Right renal pelvis (tissue), 4 donors: ENCODE measurements at regions not wholly inside any gene's neighbourhood (a gene's known extent, or its start where the extent isn't known, plus 50 kb on each side); places are given as distances from the start of the nearest gene placed in this dataset.
"Not testable (repeated sequence)": the region's sequence is repeated elsewhere in the genome, so short reads cannot be mapped to it uniquely, and the experiment has no call there.

Experiments
- DNase-seq, 4 donors: peaks; one replicate each; pipeline ENCODE4 v3.0.0-alpha.2; 2013; ENCODE audit warnings: low read depth in 4 of 4, low spot score in 3 of 4, missing footprints in 1 of 4

- no peak for DNase-seq
These were observed 444.7 kb downstream of the HS3ST3B1 start for GRCh38 chr17:14745541-14745940.

GRCh38 chr17:14744761-14745473, 444.0 kb downstream of the HS3ST3B1 start:
- DNase-seq = no peak

- DNase-seq = no peak
These were observed 440.6 kb downstream of the HS3ST3B1 start for GRCh38 chr17:14741491-14741890.

GRCh38 chr17:14739656-14740431, 439.0 kb downstream of the HS3ST3B1 start:
- no peak for DNase-seq

- DNase-seq = no peak
These were observed 437.7 kb downstream of the HS3ST3B1 start for GRCh38 chr17:14738652-14738988.

- no peak for DNase-seq
These were observed 437.2 kb downstream of the HS3ST3B1 start for GRCh38 chr17:14737984-14738651.

GRCh38 chr17:14736631-14737030, 435.8 kb downstream of the HS3ST3B1 start:
- DNase-seq = no peak

- DNase-seq = no peak
These were observed 432.5 kb downstream of the HS3ST3B1 start for GRCh38 chr17:14733376-14733775.

GRCh38 chr17:14732211-14732610, 431.3 kb downstream of the HS3ST3B1 start:
- DNase-seq = no peak

- DNase-seq = no peak
These were observed 430.7 kb downstream of the HS3ST3B1 start for GRCh38 chr17:14731591-14731990.

- DNase-seq = no peak
These were observed 429.9 kb downstream of the HS3ST3B1 start for GRCh38 chr17:14730821-14731220.

- DNase-seq = no peak
These were observed 424.8 kb downstream of the HS3ST3B1 start for GRCh38 chr17:14725729-14726128.

GRCh38 chr17:14724770-14725169, 423.9 kb downstream of the HS3ST3B1 start:
- no peak for DNase-seq

- DNase-seq = not testable (repeated sequence)
These were observed 422.5 kb downstream of the HS3ST3B1 start for GRCh38 chr17:14723349-14723748.

GRCh38 chr17:14719942-14720341, 419.1 kb downstream of the HS3ST3B1 start:
- DNase-seq = no peak

- no peak for DNase-seq
These were observed 417.0 kb downstream of the HS3ST3B1 start for GRCh38 chr17:14717859-14718258.

- no peak for DNase-seq
These were observed 414.7 kb downstream of the HS3ST3B1 start for GRCh38 chr17:14715561-14715960.

- no peak for DNase-seq
These were observed 411.7 kb downstream of the HS3ST3B1 start for GRCh38 chr17:14712611-14713021.

- no peak for DNase-seq
These were observed 403.2 kb downstream of the HS3ST3B1 start for GRCh38 chr17:14704121-14704520.

GRCh38 chr17:14701886-14702285, 401.0 kb downstream of the HS3ST3B1 start:
- DNase-seq = no peak

- DNase-seq = no peak
These were observed 398.8 kb downstream of the HS3ST3B1 start for GRCh38 chr17:14699574-14700185.
